ENCODE measurements at regions not wholly inside any gene's neighbourhood (a gene's known extent, or its start where the extent isn't known, plus 50 kb on each side); places are given as distances from the start of the nearest gene placed in this dataset.
"Not testable (repeated sequence)": the region's sequence is repeated elsewhere in the genome, so short reads cannot be mapped to it uniquely, and the experiment has no call there.

DNA sequence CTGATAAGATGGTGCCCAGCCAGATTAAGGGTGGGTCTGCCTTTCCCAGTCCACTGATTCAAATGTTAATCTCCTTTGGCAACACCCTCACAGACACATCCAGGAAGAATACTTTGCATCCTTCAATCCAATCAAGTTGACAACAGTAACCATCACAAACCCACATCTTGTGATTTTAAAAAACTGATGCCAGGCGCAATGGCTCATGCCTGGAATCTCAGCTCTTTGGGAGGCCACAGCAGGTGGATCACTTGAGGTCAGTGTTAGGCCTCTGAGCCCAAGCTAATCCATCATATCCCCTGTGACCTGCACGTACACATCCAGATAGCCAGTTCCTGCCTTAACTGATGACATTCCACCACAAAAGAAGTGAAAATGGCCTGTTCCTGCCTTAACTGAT lies 74.9 kb upstream of the ZNF462 start:
- TF ChIP-seq, protein P1, sequence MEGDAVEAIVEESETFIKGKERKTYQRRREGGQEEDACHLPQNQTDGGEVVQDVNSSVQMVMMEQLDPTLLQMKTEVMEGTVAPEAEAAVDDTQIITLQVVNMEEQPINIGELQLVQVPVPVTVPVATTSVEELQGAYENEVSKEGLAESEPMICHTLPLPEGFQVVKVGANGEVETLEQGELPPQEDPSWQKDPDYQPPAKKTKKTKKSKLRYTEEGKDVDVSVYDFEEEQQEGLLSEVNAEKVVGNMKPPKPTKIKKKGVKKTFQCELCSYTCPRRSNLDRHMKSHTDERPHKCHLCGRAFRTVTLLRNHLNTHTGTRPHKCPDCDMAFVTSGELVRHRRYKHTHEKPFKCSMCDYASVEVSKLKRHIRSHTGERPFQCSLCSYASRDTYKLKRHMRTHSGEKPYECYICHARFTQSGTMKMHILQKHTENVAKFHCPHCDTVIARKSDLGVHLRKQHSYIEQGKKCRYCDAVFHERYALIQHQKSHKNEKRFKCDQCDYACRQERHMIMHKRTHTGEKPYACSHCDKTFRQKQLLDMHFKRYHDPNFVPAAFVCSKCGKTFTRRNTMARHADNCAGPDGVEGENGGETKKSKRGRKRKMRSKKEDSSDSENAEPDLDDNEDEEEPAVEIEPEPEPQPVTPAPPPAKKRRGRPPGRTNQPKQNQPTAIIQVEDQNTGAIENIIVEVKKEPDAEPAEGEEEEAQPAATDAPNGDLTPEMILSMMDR (IDR thresholded peaks at IDR 0.05) = not testable (repeated sequence)
- TF ChIP-seq POLR2A, POLR2AphosphoS5 (IDR thresholded peaks at IDR 0.05): not testable (repeated sequence)
